Activated CD8-positive, alpha-beta memory T cell treated with anti-CD3 and anti-CD28 coated beads, Interleukin-2, amount 10 ng/mL, durations not matched to agents 7 days and 5 days (primary cell): ENCODE measurements at regions not wholly inside any gene's neighbourhood (a gene's known extent, or its start where the extent isn't known, plus 50 kb on each side); places are given as distances from the start of the nearest gene placed in this dataset.
A peak's percentile ranks its signal among the peaks of the same experiment; 100 is the strongest.
"Not testable (repeated sequence)": the region's sequence is repeated elsewhere in the genome, so short reads cannot be mapped to it uniquely, and the experiment has no call there.

Experiments
- ATAC-seq: fragments of 150-1000 bp; cut with Tn5 transposase; one replicate; pipeline ENCODE4 v1.10.0; 2021; ENCODE audit warnings: moderate library complexity
- CTCF ChIA-PET: fragments of 350-600 bp; sonication (Branson Sonifier 250); formaldehyde crosslinking; loops from one replicate; lab custom pipeline; 2021; ENCODE audit warnings: antibody characterized with exemption; lab: Charles Lee
- DNase-seq: peaks from one replicate; pipeline ENCODE4 v3.0.0-alpha.2; 2020
- H3K27ac Mint-ChIP-seq: one replicate; pipeline ENCODE4 v1.8.0; 2021; ENCODE audit warnings: mild to moderate bottlenecking, mixed read lengths
- H3K27me3 Mint-ChIP-seq: one replicate; pipeline ENCODE4 v1.8.0; 2021; ENCODE audit warnings: mixed read lengths
- H3K36me3 Mint-ChIP-seq: one replicate; pipeline ENCODE4 v1.8.0; 2021; ENCODE audit warnings: mild to moderate bottlenecking, mixed read lengths
- H3K4me1 Mint-ChIP-seq: one replicate; pipeline ENCODE4 v1.8.0; 2021; ENCODE audit warnings: mixed read lengths
- H3K4me3 Mint-ChIP-seq: one replicate; pipeline ENCODE4 v1.8.0; 2021; ENCODE audit warnings: mild to moderate bottlenecking, moderate library complexity, mixed read lengths
- H3K9me3 Mint-ChIP-seq: one replicate; pipeline ENCODE4 v1.8.0; 2022; ENCODE audit warnings: low read depth, mixed read lengths

GRCh38 chr12:25320123-25321006 is 69.6 kb upstream of the KRAS start:
- CTCF ChIA-PET = interaction anchor here (0.8 to 1.5 kb wide), 3 partner anchors 45 to 64 kb away, joined by 3 to 4 read pairs (median 4); no protein-coding TSS in a partner anchor
- H3K9me3 Mint-ChIP-seq = no peaks in the 10 kb centered on the region
- DNase-seq = no peak
- peak; percentile 7 for ATAC-seq
- H3K4me3 Mint-ChIP-seq = no peak overlapping the region
- no peak overlapping the region for H3K27ac Mint-ChIP-seq
- H3K36me3 Mint-ChIP-seq = peaks cover 2% of the 10 kb centered on the region
- H3K27me3 Mint-ChIP-seq = no peaks in the 10 kb centered on the region
- peaks cover 48% of the 10 kb centered on the region for H3K4me1 Mint-ChIP-seq

GRCh38 chr12:25319233-25319984 is 68.7 kb upstream of the KRAS start:
- Mint-ChIP-seq H3K4me1 (peaks cover 48% of the 10 kb centered on the region), H3K27me3 (no peaks in the 10 kb centered on the region), H3K27ac (no peak overlapping the region), H3K36me3 (peaks cover 2% of the 10 kb centered on the region), H3K9me3 (no peaks in the 10 kb centered on the region), H3K4me3 (no peak overlapping the region)
- ATAC-seq (no peak), DNase-seq (no peak)
- CTCF ChIA-PET = interaction anchor here (1.4 to 1.5 kb wide), 2 partner anchors 12 to 46 kb away, joined by 3 to 4 read pairs; no protein-coding TSS in a partner anchor

- Mint-ChIP-seq H3K27ac (no peak overlapping the region), H3K27me3 (no peaks in the 10 kb centered on the region), H3K4me3 (no peak overlapping the region), H3K4me1 (peaks cover 32% of the 10 kb centered on the region), H3K9me3 (no peaks in the 10 kb centered on the region), H3K36me3 (peaks cover 2% of the 10 kb centered on the region)
- CTCF ChIA-PET = interaction anchor here (1.2 to 1.4 kb wide), 3 partner anchors 9 to 34 kb away, joined by 3 read pairs; no protein-coding TSS in a partner anchor
- DNase-seq = no peak
- ATAC-seq = no peak
These were observed 66.8 kb upstream of the KRAS start for GRCh38 chr12:25317553-25317952.

- DNase-seq (no peak), ATAC-seq (no peak)
- peaks cover 2% of the 10 kb centered on the region for H3K36me3 Mint-ChIP-seq
- no peaks in the 10 kb centered on the region for H3K9me3 Mint-ChIP-seq
- no peak overlapping the region for H3K27ac Mint-ChIP-seq
- no peaks in the 10 kb centered on the region for H3K27me3 Mint-ChIP-seq
- peaks cover 10% of the 10 kb centered on the region for H3K4me1 Mint-ChIP-seq
- H3K4me3 Mint-ChIP-seq = no peak overlapping the region
- CTCF ChIA-PET = no interaction called here
These were observed 64.7 kb upstream of the KRAS start for GRCh38 chr12:25315388-25315787.

GRCh38 chr12:25313266-25313990 is 62.7 kb upstream of the KRAS start:
- H3K27me3 Mint-ChIP-seq, H3K4me3 Mint-ChIP-seq, CTCF ChIA-PET, H3K36me3 Mint-ChIP-seq, H3K27ac Mint-ChIP-seq, H3K4me1 Mint-ChIP-seq, DNase-seq, H3K9me3 Mint-ChIP-seq, ATAC-seq: not testable (repeated sequence)

GRCh38 chr12:25311506-25311905 is 60.8 kb upstream of the KRAS start:
- Mint-ChIP-seq H3K36me3 (peaks cover 2% of the 10 kb centered on the region), H3K4me1 (no peaks in the 10 kb centered on the region), H3K9me3 (no peaks in the 10 kb centered on the region), H3K4me3 (no peak overlapping the region), H3K27me3 (peaks cover under 1% of the 10 kb centered on the region), H3K27ac (no peak overlapping the region)
- CTCF ChIA-PET = no interaction called here
- ATAC-seq (no peak), DNase-seq (no peak)

GRCh38 chr12:25310071-25310470 is 59.3 kb upstream of the KRAS start:
- H3K36me3 Mint-ChIP-seq, H3K9me3 Mint-ChIP-seq, ATAC-seq, H3K4me1 Mint-ChIP-seq, H3K27me3 Mint-ChIP-seq, CTCF ChIA-PET, H3K27ac Mint-ChIP-seq, DNase-seq, H3K4me3 Mint-ChIP-seq: not testable (repeated sequence)

- no peak overlapping the region for H3K4me3 Mint-ChIP-seq
- no peaks in the 10 kb centered on the region for H3K4me1 Mint-ChIP-seq
- CTCF ChIA-PET = no interaction called here
- peaks cover 2% of the 10 kb centered on the region for H3K36me3 Mint-ChIP-seq
- peaks cover 15% of the 10 kb centered on the region for H3K27me3 Mint-ChIP-seq
- ATAC-seq (no peak), DNase-seq (no peak)
- no peak overlapping the region for H3K27ac Mint-ChIP-seq
- no peaks in the 10 kb centered on the region for H3K9me3 Mint-ChIP-seq
These were observed 58.0 kb upstream of the KRAS start for GRCh38 chr12:25308756-25309155.

GRCh38 chr12:25307818-25308217 is 57.1 kb upstream of the KRAS start:
- Mint-ChIP-seq H3K4me1 (no peaks in the 10 kb centered on the region), H3K9me3 (no peaks in the 10 kb centered on the region)
- CTCF ChIA-PET = interaction anchor here (1.2 kb wide), 1 partner anchor 11 kb away, joined by 3 read pairs; no protein-coding TSS in a partner anchor

GRCh38 chr12:25301798-25302197 is 51.1 kb upstream of the KRAS start:
- ATAC-seq (no peak), DNase-seq (no peak)
- H3K36me3 Mint-ChIP-seq = no peaks in the 10 kb centered on the region
- H3K27ac Mint-ChIP-seq = no peak overlapping the region
- no peaks in the 10 kb centered on the region for H3K9me3 Mint-ChIP-seq
- no peaks in the 10 kb centered on the region for H3K4me1 Mint-ChIP-seq
- H3K27me3 Mint-ChIP-seq = peaks cover 15% of the 10 kb centered on the region
- H3K4me3 Mint-ChIP-seq = no peak overlapping the region
- CTCF ChIA-PET = no interaction called here

More at GRCh38 chr12:25307818-25308217, 57.1 kb upstream of the KRAS start:
- Mint-ChIP-seq H3K27ac (no peak overlapping the region), H3K27me3 (peaks cover 15% of the 10 kb centered on the region), H3K36me3 (peaks cover 2% of the 10 kb centered on the region), H3K4me3 (no peak overlapping the region)
- ATAC-seq (no peak), DNase-seq (no peak)
